ENCODE measurements at regions not wholly inside any gene's neighbourhood (a gene's known extent, or its start where the extent isn't known, plus 50 kb on each side); places are given as distances from the start of the nearest gene placed in this dataset.

GRCh38 chr13:82439159-82439904 is 1442.9 kb downstream of the SLITRK1 start:
- Histone ChIP-seq H2BK120ac (ENCODE audit: low read depth, low read length) (no peak overlapping the region), H3K79me1 (ENCODE audit: low read depth in 1 of 2, low read length in 2 of 2) (no peaks in the 10 kb centered on the region), H4K91ac (ENCODE audit: insufficient read depth, low read depth, low read length) (no peak overlapping the region), H2AK5ac (ENCODE audit: low read depth, low read length) (no peak overlapping the region), H3K18ac (ENCODE audit: low read depth, low read length) (no peak overlapping the region), H3K14ac (replicated peaks; ENCODE audit: low read depth, low read length) (no peak overlapping the region), H3K23ac (ENCODE audit: low read depth, low read length) (no peak overlapping the region), H2BK5ac (ENCODE audit: low read depth, low read length, poor library complexity, severe bottlenecking) (no peak overlapping the region), H3K4me3 (ENCODE audit: insufficient read depth, low read depth, low read length) (no peak overlapping the region), H2AK9ac (replicated peaks; ENCODE audit: low read depth, low read length, poor library complexity) (no peak overlapping the region), H3K4me2 (ENCODE audit: low read depth, low read length) (no peak overlapping the region), H2BK15ac (ENCODE audit: low read depth, low read length) (no peak overlapping the region), H3K9me1 (ENCODE audit: insufficient read depth, low read length) (no peaks in the 10 kb centered on the region), H2AFZ (replicated peaks; ENCODE audit: low read length, poor library complexity) (no peak overlapping the region), H4K20me1 (ENCODE audit: insufficient read depth, low read length) (no peaks in the 10 kb centered on the region), H3K27ac (ENCODE audit: insufficient read depth, low read length) (no peak overlapping the region), H3K36me3 (ENCODE audit: control insufficient read depth, insufficient read depth, low read length) (no peaks in the 10 kb centered on the region), H2BK20ac (ENCODE audit: low read depth, low read length) (no peak overlapping the region), H3K27me3 (ENCODE audit: control insufficient read depth, insufficient read depth, low read length) (no peaks in the 10 kb centered on the region), H3K9me3 (ENCODE audit: control insufficient read depth, insufficient read depth, low read length) (0 out of 2 replicates have a peak, but pooled peaks cover 2% of the 10 kb centered on the region), H3K4ac (ENCODE audit: low read depth, low read length) (no peak overlapping the region), H3K56ac (ENCODE audit: extremely low read depth, insufficient read depth, low read length) (no peak overlapping the region), H3K4me1 (ENCODE audit: control insufficient read depth, insufficient read depth, low read length) (no peaks in the 10 kb centered on the region), H3K9ac (ENCODE audit: low read depth, low read length) (no peak overlapping the region), H4K5ac (ENCODE audit: low read depth, low read length) (no peak overlapping the region), H4K8ac (ENCODE audit: low read depth in 2 of 2, low read length in 2 of 2) (no peak overlapping the region)
- ATAC-seq (ENCODE audit: low read depth) = no peak
- ChIA-PET CTCF (no interaction called here), POLR2A (ENCODE audit: unreplicated experiment) (no interaction called here)
- dilution Hi-C loops (cut with HindIII; ENCODE audit: low sequenced_read_pairs, unreplicated experiment) = no loop called here
- in situ Hi-C loops (cut with MboI; ENCODE audit: low sequenced_read_pairs) = no loop called here
- no TSS peak for BruUV-seq (replicated peaks)
- DNase-seq = no peak
- intact Hi-C loops (cut with micrococcal nuclease) = no loop called here
- no peak for TF ChIP-seq NFE2L2 (IDR thresholded peaks at IDR 0.05; ENCODE audit: low read depth, low read length)
- no peak for TF ChIP-seq RAD21 (IDR thresholded peaks at IDR 0.05; ENCODE audit: low read length)
- no peak for TF ChIP-seq CTCF (conservative IDR thresholded peaks at IDR 0.05; ENCODE audit: low read depth, low read length)
- no peak for TF ChIP-seq MAFK (IDR thresholded peaks at IDR 0.05; ENCODE audit: low read depth, low read length)
- no peak for TF ChIP-seq MXI1 (IDR thresholded peaks at IDR 0.05; ENCODE audit: borderline replicate concordance, low read depth, low read length)
- no peak for TF ChIP-seq FOS (IDR thresholded peaks at IDR 0.05; ENCODE audit: low read depth, low read length)
- TF ChIP-seq POLR2A (IDR thresholded peaks at IDR 0.05; ENCODE audit: low read depth, low read length) = no peak
- no peak for TF ChIP-seq ELK1 (IDR thresholded peaks at IDR 0.05; ENCODE audit: borderline replicate concordance, low read depth, low read length)
- TF ChIP-seq RFX5 (IDR thresholded peaks at IDR 0.05; ENCODE audit: low read depth, low read length) = no peak
- TF ChIP-seq CEBPB (IDR thresholded peaks at IDR 0.05; ENCODE audit: low read depth, low read length) = no peak
- no peak for TF ChIP-seq USF2 (IDR thresholded peaks at IDR 0.05; ENCODE audit: low read depth, low read length)
- no peak for TF ChIP-seq CHD1 (IDR thresholded peaks at IDR 0.05; ENCODE audit: low read depth, low read length)
- TF ChIP-seq RCOR1 (IDR thresholded peaks at IDR 0.05; ENCODE audit: insufficient replicate concordance, low read length) = no peak
- no peak for TF ChIP-seq BHLHE40 (IDR thresholded peaks at IDR 0.05; ENCODE audit: low read depth, low read length)
- TF ChIP-seq SMC3 (IDR thresholded peaks at IDR 0.05; ENCODE audit: low read depth, low read length) = no peak
- no peak for TF ChIP-seq MAZ (IDR thresholded peaks at IDR 0.05; ENCODE audit: borderline replicate concordance, low read depth, low read length)
- no CpG with 5 or more reads among the region's 1 CpG for WGBS, 2 experiments (ENCODE audit: extremely low coverage in 2 of 2, insufficient read length in 1 of 2)

Measured in IMR-90 (cell line).